Posterior cingulate gyrus (tissue), 11 donors: ENCODE measurements at regions not wholly inside any gene's neighbourhood (a gene's known extent, or its start where the extent isn't known, plus 50 kb on each side); places are given as distances from the start of the nearest gene placed in this dataset.

ENCODE experiments used
- DNase-seq, 10 donors: peaks; one replicate each; pipeline versions ENCODE4 v3.0.0 to v3.0.0-alpha.2; 2020 to 2021; ENCODE audit warnings: mixed read lengths in 3 of 10
- intact Hi-C: fragments of 100-400 bp; cut with DNase I; formaldehyde crosslinking; loops from one replicate; pipeline ENCODE4 v1.15.1; 2023

DNA sequence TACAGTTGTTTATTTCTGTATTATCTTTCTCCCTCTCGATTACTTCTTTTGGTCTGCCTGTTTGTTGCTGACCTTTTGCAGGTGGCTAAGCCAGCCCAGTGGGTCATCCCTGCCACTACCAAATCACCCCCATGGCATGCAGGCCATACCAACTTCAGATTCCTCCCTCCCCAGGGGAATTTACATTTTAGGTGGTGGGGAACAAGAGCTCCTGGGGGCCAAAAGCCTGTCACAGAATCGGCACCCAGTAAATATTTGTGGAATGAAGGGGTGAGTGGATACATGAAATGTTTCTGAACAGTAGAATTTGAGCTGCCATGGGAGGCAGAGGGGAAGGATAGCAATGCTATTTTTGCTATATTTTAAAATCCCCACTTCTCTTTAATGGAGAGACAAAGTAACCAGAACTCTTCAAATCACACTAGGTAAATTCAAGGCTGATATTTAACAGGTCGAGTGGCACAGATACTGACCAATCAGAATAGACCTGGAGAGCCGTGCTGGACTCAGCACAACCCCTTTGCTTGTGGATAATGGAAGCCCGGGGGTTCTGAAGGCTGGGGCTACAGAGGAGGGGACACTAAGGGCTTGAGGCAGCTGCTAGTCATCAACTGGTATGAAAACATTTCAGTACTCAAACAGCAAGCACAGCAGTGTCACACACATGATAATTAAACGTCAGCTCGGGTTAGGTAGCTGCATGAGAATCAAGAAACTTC lies 54.3 kb upstream of the SMAD3 start:
- no peak for DNase-seq
- intact Hi-C loops = no loop called here

GRCh38 chr15:67011617-67012005 lies 53.8 kb upstream of the SMAD3 start:
- intact Hi-C loops = no loop called here

DNA sequence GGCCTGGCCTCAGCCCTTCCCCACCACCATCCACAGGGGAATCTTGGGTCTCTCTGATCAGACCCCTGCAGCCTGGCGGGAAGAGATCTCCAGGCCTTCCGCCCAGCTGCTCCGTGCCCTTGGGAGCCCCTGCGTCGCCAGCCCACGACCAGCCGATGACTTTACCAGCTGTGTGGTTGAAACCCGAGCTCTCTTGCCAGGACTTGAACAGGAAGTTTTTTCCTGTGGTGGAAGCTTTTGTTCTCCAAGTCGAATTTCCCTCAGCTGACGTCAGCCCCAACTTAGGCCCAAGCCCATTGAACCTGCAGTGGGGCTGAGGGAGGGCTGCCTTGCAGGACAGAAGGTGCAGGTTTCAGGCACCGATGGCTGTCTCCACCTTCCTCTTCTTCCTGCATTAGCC lies 51.7 kb upstream of the SMAD3 start:
- DNase-seq = no peak
- intact Hi-C loops = no loop called here

More at GRCh38 chr15:67011617-67012005, 53.8 kb upstream of the SMAD3 start:
- DNase-seq = no peak
